Osteoblast (primary cell): ENCODE measurements at regions not wholly inside any gene's neighbourhood (a gene's known extent, or its start where the extent isn't known, plus 50 kb on each side); places are given as distances from the start of the nearest gene placed in this dataset.

Experiments used
- DNase-seq: peaks from one replicate; pipeline ENCODE4 v3.0.0; 2011; ENCODE audit warnings: low spot score, mixed read lengths; ENCODE audit not compliant: insufficient read length; ENCODE audit errors: missing footprints
- H2AFZ ChIP-seq: 2 replicates; pipeline ENCODE4 v1.6.0; 2011; ENCODE audit warnings: mild to moderate bottlenecking, low read length
- H3K27ac ChIP-seq: 2 replicates; pipeline ENCODE4 v1.5.1; 2011; ENCODE audit warnings: mild to moderate bottlenecking, low read depth, low read length, moderate library complexity
- H3K27me3 ChIP-seq: 2 replicates; pipeline ENCODE4 v1.6.0; 2012; ENCODE audit warnings: mild to moderate bottlenecking, control low read depth, inconsistent platforms, low read length, moderate library complexity; ENCODE audit not compliant: insufficient read depth
- H3K36me3 ChIP-seq: 2 replicates; pipeline ENCODE4 v1.5.1; 2011; ENCODE audit warnings: mild to moderate bottlenecking, low read length, control low read depth, moderate library complexity; ENCODE audit not compliant: insufficient read depth
- H3K4me1 ChIP-seq: 2 replicates; pipeline ENCODE4 v1.5.1; 2011; ENCODE audit warnings: mild to moderate bottlenecking, low read length, control low read depth, moderate library complexity; ENCODE audit not compliant: insufficient read depth
- H3K4me2 ChIP-seq: 2 replicates; pipeline ENCODE4 v1.6.0; 2011; ENCODE audit warnings: mild to moderate bottlenecking, low read length; ENCODE audit not compliant: insufficient read depth
- H3K4me3 ChIP-seq: fragments of 200-600 bp; sonication (generic); 3 replicates; pipeline ENCODE4 v1.5.1; 2012; ENCODE audit warnings: mild to moderate bottlenecking, low read length, inconsistent platforms; ENCODE audit not compliant: insufficient read depth
- H3K79me2 ChIP-seq: 2 replicates; pipeline ENCODE4 v1.6.0; 2012; ENCODE audit warnings: mild to moderate bottlenecking, low read length, control low read depth, inconsistent platforms; ENCODE audit not compliant: insufficient read depth
- H3K9me3 ChIP-seq: 2 replicates; pipeline ENCODE4 v1.5.1; 2011; ENCODE audit warnings: low read depth, low read length, control low read depth
- H4K20me1 ChIP-seq: 2 replicates; pipeline ENCODE4 v1.6.0; 2012; ENCODE audit warnings: mild to moderate bottlenecking, low read length, control low read depth; ENCODE audit not compliant: insufficient read depth
- TF ChIP-seq, protein P1 (sequence below): IDR thresholded peaks from 2 replicates; pipeline ENCODE4 v1.5.1; 2011; ENCODE audit warnings: mild to moderate bottlenecking, low read depth, low read length, moderate library complexity; ENCODE audit errors: extremely low read depth

DNA sequence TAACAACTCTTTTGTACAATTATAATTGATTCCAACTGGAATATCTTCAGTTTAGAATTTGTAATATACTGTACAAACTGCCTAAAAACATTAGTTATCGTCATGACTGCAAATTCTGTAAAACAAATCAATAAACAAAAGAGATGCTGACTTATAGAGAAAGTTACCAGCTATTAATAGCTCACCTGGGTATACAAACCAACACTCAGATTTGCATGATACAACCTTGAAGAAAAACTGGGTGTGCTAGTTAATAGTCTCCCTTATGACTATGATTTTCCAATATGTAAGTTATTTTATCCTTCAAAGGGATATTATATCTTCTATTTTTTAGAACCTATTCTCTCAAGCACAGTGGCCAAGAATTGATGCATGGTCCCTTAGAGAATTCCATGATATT lies 698.5 kb downstream of the FRK start:
- no peaks in the 10 kb centered on the region for H3K79me2 ChIP-seq

DNA sequence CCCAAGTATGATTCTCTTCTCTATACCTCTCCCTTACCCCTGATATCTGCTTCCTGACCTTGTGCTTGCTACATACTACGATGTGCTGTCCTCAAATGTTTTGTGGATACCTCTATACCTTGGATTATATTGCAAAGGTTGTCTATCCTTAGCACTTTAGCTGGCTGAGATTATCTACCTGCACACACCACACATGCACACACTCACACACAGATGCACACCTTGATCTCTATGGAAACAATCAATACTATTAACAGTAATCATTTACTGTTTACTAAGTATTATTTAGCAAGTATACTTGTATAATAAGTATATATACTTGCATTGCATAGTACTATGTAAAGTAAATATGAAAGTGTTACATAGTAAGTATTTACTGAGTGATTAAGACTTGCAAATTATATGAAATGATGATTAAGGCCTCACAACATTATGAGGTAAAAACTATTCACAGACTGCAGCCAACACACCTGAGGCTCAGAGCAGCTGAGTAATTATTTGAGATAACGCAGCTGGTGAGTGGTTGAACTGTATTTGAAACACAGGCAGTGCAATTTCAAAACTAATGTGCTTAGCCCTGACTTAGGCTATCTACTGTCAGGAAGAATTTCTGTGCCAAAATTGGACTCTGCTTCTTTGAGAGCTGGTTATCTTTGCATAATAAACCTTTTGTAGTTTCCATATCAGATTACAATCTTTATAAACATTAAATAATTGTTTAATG lies 699.9 kb downstream of the FRK start:
- H3K79me2 ChIP-seq = no peaks in the 10 kb centered on the region
- H4K20me1 ChIP-seq = no peaks in the 10 kb centered on the region
- no peak overlapping the region for H2AFZ ChIP-seq
- H3K27ac ChIP-seq = no peak overlapping the region
- no peak for DNase-seq
- no peaks in the 10 kb centered on the region for H3K9me3 ChIP-seq
- H3K27me3 ChIP-seq = no peaks in the 10 kb centered on the region
- H3K4me2 ChIP-seq = no peak overlapping the region
- H3K4me1 ChIP-seq = no peaks in the 10 kb centered on the region
- no peaks in the 10 kb centered on the region for H3K36me3 ChIP-seq
- TF ChIP-seq, protein P1, sequence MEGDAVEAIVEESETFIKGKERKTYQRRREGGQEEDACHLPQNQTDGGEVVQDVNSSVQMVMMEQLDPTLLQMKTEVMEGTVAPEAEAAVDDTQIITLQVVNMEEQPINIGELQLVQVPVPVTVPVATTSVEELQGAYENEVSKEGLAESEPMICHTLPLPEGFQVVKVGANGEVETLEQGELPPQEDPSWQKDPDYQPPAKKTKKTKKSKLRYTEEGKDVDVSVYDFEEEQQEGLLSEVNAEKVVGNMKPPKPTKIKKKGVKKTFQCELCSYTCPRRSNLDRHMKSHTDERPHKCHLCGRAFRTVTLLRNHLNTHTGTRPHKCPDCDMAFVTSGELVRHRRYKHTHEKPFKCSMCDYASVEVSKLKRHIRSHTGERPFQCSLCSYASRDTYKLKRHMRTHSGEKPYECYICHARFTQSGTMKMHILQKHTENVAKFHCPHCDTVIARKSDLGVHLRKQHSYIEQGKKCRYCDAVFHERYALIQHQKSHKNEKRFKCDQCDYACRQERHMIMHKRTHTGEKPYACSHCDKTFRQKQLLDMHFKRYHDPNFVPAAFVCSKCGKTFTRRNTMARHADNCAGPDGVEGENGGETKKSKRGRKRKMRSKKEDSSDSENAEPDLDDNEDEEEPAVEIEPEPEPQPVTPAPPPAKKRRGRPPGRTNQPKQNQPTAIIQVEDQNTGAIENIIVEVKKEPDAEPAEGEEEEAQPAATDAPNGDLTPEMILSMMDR = no peak
- H3K4me3 ChIP-seq = no peak overlapping the region

More for the DNA sequence above, 698.5 kb downstream of the FRK start:
- Histone ChIP-seq H3K4me3 (no peak overlapping the region), H3K4me1 (no peaks in the 10 kb centered on the region), H3K4me2 (no peak overlapping the region), H3K36me3 (no peaks in the 10 kb centered on the region), H3K27me3 (no peaks in the 10 kb centered on the region), H3K9me3 (no peaks in the 10 kb centered on the region), H2AFZ (no peak overlapping the region), H3K27ac (no peak overlapping the region), H4K20me1 (no peaks in the 10 kb centered on the region)
- no peak for DNase-seq
- TF ChIP-seq, protein P1 = no peak

DNA sequence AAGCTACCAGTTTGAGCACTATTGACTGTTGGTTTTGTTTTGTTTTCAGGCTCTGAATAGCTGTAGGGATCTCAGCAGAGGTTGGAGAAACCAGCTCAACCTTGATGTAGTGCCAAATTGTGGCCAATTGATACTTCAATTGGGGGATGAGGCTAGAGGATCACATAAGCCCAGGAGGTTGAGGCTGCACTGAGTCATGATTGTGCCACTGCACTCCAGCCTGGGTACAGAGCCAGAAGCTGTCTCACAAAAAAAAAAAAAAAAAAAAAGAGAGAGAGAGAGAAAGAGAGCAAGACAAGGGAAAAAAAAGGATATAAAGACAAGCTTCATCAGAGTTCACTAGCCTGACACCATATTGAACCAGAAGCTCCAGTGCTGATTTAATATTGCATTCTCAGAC lies 702.1 kb downstream of the FRK start:
- Histone ChIP-seq H3K36me3 (no peaks in the 10 kb centered on the region), H3K9me3 (no peaks in the 10 kb centered on the region), H4K20me1 (no peaks in the 10 kb centered on the region), H3K27me3 (no peaks in the 10 kb centered on the region), H3K4me1 (no peaks in the 10 kb centered on the region), H3K27ac (no peak overlapping the region), H3K79me2 (no peaks in the 10 kb centered on the region), H3K4me3 (no peak overlapping the region), H3K4me2 (no peak overlapping the region), H2AFZ (no peak overlapping the region)
- TF ChIP-seq, protein P1 = no peak
- DNase-seq = no peak

DNA sequence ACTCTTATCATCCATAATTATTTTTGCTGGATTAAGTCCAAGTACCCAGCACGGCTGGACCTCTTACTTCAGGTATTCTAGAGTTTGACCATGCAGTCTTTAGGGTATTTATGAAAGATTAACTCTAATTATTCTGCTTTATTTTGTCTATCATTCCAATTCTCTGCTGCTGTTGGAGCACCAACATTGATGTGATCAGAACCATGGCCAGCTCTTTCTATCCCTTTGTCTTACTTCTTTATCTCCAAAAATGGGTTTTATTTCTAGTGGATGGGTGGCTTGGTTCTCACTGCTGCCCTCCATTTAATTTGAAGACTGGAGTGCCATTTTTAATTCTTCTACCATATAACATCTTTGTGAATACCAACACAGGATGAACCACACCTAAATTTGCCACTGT lies 704.3 kb downstream of the FRK start:
- Histone ChIP-seq H3K79me2 (no peaks in the 10 kb centered on the region), H4K20me1 (no peaks in the 10 kb centered on the region), H3K36me3 (no peaks in the 10 kb centered on the region), H3K4me2 (no peak overlapping the region), H3K27ac (no peak overlapping the region), H3K27me3 (no peaks in the 10 kb centered on the region), H3K4me3 (no peak overlapping the region), H3K9me3 (no peaks in the 10 kb centered on the region), H3K4me1 (no peaks in the 10 kb centered on the region), H2AFZ (no peak overlapping the region)
- TF ChIP-seq, protein P1 = no peak
- no peak for DNase-seq
